A673 (cell line): ENCODE measurements at regions not wholly inside any gene's neighbourhood (a gene's known extent, or its start where the extent isn't known, plus 50 kb on each side); places are given as distances from the start of the nearest gene placed in this dataset.

Experiments used
- BruUV-seq: library from RNA; stranded (reverse); fragments of 400-500 nt; replicated peaks from 2 replicates; lab custom pipeline; 2021; lab: Mats Ljungman, UMichigan
- CTCF ChIA-PET: fragments of 300-600 bp; sonication (Branson Sonifier 250); formaldehyde crosslinking; loops from one replicate; lab custom pipeline; 2022; ENCODE audit warnings: antibody characterized with exemption; lab: Charles Lee
- POLR2A ChIA-PET: fragments of 300-600 bp; sonication (Branson Sonifier 250); formaldehyde crosslinking; loops from one replicate; lab custom pipeline; 2022; ENCODE audit warnings: antibody characterized with exemption; ENCODE audit not compliant: low non-redundant PET; lab: Charles Lee
- DNase-seq: peaks from one replicate; pipeline ENCODE4 v3.0.0-alpha.2; 2015; ENCODE audit warnings: low spot score
- H3K27ac ChIP-seq: fragments of 200-600 bp; sonication (generic); 2 replicates; pipeline ENCODE4 v1.5.1; 2016; ENCODE audit warnings: mixed run types, low read depth, mild to moderate bottlenecking, mixed read lengths, antibody characterized with exemption, low read length; ENCODE audit not compliant: poor library complexity, severe bottlenecking
- H3K27me3 ChIP-seq: fragments of 200-600 bp; sonication (generic); replicated peaks from 2 replicates; pipeline ENCODE4 v1.6.1; 2017; ENCODE audit warnings: mixed run types, low read depth, mild to moderate bottlenecking, mixed read lengths, antibody characterized with exemption, low read length; ENCODE audit not compliant: insufficient read depth, poor library complexity
- H3K36me3 ChIP-seq: fragments of 200-600 bp; sonication (generic); 2 replicates; pipeline ENCODE4 v1.6.1; 2016; ENCODE audit warnings: mixed run types, mild to moderate bottlenecking, mixed read lengths, antibody characterized with exemption, low read length; ENCODE audit not compliant: insufficient read depth, poor library complexity, severe bottlenecking
- H3K4me1 ChIP-seq: fragments of 200-600 bp; sonication (generic); 2 replicates; pipeline ENCODE4 v1.6.1; 2017; ENCODE audit warnings: mixed run types, mild to moderate bottlenecking, mixed read lengths, antibody characterized with exemption, low read length; ENCODE audit not compliant: insufficient read depth, poor library complexity, severe bottlenecking
- H3K4me3 ChIP-seq: fragments of 200-600 bp; sonication (generic); 2 replicates; pipeline ENCODE4 v1.5.1; 2016; ENCODE audit warnings: low read depth, mixed run types, mild to moderate bottlenecking, mixed read lengths, low read length; ENCODE audit not compliant: poor library complexity, severe bottlenecking
- H3K9me3 ChIP-seq: fragments of 200-600 bp; sonication (generic); 2 replicates; pipeline ENCODE4 v1.6.1; 2016; ENCODE audit warnings: mixed run types, low read depth, mild to moderate bottlenecking, mixed read lengths, antibody characterized with exemption, low read length; ENCODE audit not compliant: poor library complexity, severe bottlenecking
- EZH2 ChIP-seq: fragments of 200-600 bp; sonication (generic); IDR thresholded peaks from 2 replicates; pipeline ENCODE4 v1.6.1; 2017; ENCODE audit warnings: borderline replicate concordance, low read depth, mild to moderate bottlenecking, mixed read lengths, antibody characterized with exemption, low read length; ENCODE audit not compliant: poor library complexity, severe bottlenecking
- intact Hi-C: fragments of 100-400 bp; cut with micrococcal nuclease; formaldehyde crosslinking; loops from one replicate; pipeline ENCODE4 v1.10.0; 2022; ENCODE audit not compliant: unreplicated experiment
- TF ChIP-seq, protein P1 (sequence below): fragments of 300-800, 200-600 bp; sonication (generic); conservative IDR thresholded peaks from 2 replicates; pipeline ENCODE4 v1.5.1; 2017; ENCODE audit warnings: low read depth, mild to moderate bottlenecking, antibody characterized with exemption, low read length, moderate library complexity, mixed read lengths

DNA sequence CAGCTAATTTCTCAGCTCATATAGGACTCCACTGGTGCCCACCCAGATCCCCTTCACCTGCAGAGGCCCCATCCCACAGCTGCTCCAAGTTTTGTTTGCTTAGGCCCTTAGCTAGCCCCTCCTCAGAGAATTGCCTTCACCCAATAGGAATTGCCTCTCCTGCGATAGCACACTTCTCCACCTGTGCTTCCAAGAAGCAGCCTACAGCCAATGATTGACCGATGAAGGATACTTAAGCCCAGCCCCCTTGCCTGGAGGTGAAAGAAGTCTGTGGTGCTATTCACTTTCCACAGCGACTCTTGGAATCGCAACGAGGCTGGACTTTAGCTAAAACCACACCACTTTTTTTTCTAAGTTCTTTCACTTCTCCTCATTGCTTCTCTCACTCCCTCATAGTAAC lies 353.2 kb upstream of the BTBD3 start:
- intact Hi-C loops, result no loop called here
- CTCF ChIA-PET, result no interaction called here

DNA sequence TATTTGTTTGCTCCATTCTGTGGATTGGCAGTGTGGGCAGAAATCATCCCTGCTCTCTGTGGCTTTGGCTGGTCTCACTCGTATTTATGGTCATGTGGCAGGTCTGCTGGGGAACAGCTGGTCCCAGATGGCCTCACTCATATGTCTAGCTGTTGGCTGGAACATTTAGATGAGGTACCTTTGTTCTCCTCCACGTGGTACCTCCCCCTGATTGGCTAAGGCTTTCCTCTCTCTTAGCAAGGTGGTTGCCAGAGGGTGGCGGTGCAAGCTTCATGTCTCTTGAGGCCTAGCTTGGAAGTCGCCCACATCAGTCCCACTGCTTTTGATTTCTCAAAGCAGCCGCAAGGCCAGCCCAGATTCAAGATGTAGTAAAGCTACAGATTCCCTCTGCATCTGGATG lies 348.5 kb upstream of the BTBD3 start:
- no peak for DNase-seq
- peaks cover 8% of the 10 kb centered on the region for H3K27me3 ChIP-seq
- H3K9me3 ChIP-seq, result no peaks in the 10 kb centered on the region
- no TSS peak for BruUV-seq
- ChIA-PET CTCF (no interaction called here), POLR2A (no interaction called here)
- TF ChIP-seq, protein P1, sequence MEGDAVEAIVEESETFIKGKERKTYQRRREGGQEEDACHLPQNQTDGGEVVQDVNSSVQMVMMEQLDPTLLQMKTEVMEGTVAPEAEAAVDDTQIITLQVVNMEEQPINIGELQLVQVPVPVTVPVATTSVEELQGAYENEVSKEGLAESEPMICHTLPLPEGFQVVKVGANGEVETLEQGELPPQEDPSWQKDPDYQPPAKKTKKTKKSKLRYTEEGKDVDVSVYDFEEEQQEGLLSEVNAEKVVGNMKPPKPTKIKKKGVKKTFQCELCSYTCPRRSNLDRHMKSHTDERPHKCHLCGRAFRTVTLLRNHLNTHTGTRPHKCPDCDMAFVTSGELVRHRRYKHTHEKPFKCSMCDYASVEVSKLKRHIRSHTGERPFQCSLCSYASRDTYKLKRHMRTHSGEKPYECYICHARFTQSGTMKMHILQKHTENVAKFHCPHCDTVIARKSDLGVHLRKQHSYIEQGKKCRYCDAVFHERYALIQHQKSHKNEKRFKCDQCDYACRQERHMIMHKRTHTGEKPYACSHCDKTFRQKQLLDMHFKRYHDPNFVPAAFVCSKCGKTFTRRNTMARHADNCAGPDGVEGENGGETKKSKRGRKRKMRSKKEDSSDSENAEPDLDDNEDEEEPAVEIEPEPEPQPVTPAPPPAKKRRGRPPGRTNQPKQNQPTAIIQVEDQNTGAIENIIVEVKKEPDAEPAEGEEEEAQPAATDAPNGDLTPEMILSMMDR, result no peak
- no peak for TF ChIP-seq EZH2
- H3K36me3 ChIP-seq, result no peaks in the 10 kb centered on the region
- intact Hi-C loops, result no loop called here
- no peak overlapping the region for H3K4me3 ChIP-seq
- no peaks in the 10 kb centered on the region for H3K4me1 ChIP-seq
- no peak overlapping the region for H3K27ac ChIP-seq

More for the DNA sequence above, 353.2 kb upstream of the BTBD3 start:
- Histone ChIP-seq H3K4me3 (no peak overlapping the region), H3K27ac (no peak overlapping the region), H3K9me3 (no peaks in the 10 kb centered on the region), H3K36me3 (no peaks in the 10 kb centered on the region), H3K4me1 (no peaks in the 10 kb centered on the region), H3K27me3 (peaks cover 15% of the 10 kb centered on the region)
- no peak for TF ChIP-seq EZH2
- POLR2A ChIA-PET, result no interaction called here
- BruUV-seq, result no TSS peak
- no peak for DNase-seq

DNA sequence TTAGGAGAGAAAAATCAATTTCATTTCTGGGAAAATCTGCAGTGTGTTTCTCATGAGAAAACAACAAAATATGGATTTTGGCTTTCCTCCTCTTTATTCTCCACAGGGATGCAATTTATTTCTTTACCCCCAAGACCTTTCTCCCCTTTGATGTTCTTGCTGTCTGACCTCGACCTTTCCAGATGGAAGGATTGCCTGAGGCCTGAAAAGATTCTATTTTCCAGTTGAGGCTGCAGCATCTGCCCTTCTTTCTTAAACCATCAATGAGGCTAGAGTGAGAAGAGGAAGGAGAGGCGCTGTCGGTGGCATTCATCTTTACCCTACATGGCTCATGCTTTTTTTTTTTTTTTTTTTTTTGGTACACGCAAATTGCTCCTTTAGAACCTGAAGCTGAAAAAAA lies 344.2 kb upstream of the BTBD3 start:
- no TSS peak for BruUV-seq
- intact Hi-C loops, result no loop called here
- no peaks in the 10 kb centered on the region for H3K36me3 ChIP-seq
- no peak for TF ChIP-seq EZH2
- TF ChIP-seq, protein P1, result no peak
- no peak overlapping the region for H3K4me3 ChIP-seq
- no peak overlapping the region for H3K27ac ChIP-seq
- H3K9me3 ChIP-seq, result no peaks in the 10 kb centered on the region
- H3K27me3 ChIP-seq, result no peaks in the 10 kb centered on the region
- no peaks in the 10 kb centered on the region for H3K4me1 ChIP-seq
- CTCF ChIA-PET, result no interaction called here
- POLR2A ChIA-PET, result no interaction called here
- DNase-seq, result no peak

GRCh38 chr20:11581271-11581670 lies 336.4 kb upstream of the BTBD3 start:
- no peak for TF ChIP-seq EZH2
- TF ChIP-seq, protein P1, result no peak
- no TSS peak for BruUV-seq
- H3K27ac ChIP-seq, result no peak overlapping the region
- H3K27me3 ChIP-seq, result peaks cover 11% of the 10 kb centered on the region
- no peaks in the 10 kb centered on the region for H3K4me1 ChIP-seq
- intact Hi-C loops, result loop anchor here (10.0 kb wide), 1 partner anchor 56 kb away; no protein-coding TSS in a partner anchor
- no peaks in the 10 kb centered on the region for H3K36me3 ChIP-seq
- CTCF ChIA-PET, result no interaction called here
- POLR2A ChIA-PET, result no interaction called here
- no peak overlapping the region for H3K4me3 ChIP-seq
- DNase-seq, result peak; percentile 10
- H3K9me3 ChIP-seq, result no peaks in the 10 kb centered on the region
